Activated CD4-positive, alpha-beta T cell treated with anti-CD3 and anti-CD28 coated beads for 1 hour (primary cell): ENCODE measurements at regions not wholly inside any gene's neighbourhood (a gene's known extent, or its start where the extent isn't known, plus 50 kb on each side); places are given as distances from the start of the nearest gene placed in this dataset.

Source experiments
- DNase-seq: peaks from one replicate; pipeline ENCODE4 v3.0.0-alpha.2; 2020

DNA sequence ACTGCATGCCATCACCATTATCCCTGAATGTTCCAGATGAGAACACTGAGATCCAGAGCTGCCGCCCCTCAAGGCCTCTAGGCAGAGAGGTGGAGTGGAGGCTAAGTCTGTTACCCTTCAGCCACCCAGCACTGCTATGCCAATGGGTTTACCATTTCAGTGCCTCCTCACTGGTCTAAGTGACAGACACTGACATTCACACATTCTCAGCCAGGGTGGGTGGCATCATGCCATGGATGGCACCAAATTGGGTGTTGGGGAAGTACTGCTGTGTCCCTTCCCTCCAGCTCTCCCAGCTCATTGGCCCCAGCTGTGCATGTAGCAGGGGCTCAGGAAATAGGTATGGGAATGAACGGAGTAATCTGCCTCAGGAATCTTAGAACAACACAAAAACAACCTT is 96.8 kb upstream of the PLET1 start:
- DNase-seq: no peak

DNA sequence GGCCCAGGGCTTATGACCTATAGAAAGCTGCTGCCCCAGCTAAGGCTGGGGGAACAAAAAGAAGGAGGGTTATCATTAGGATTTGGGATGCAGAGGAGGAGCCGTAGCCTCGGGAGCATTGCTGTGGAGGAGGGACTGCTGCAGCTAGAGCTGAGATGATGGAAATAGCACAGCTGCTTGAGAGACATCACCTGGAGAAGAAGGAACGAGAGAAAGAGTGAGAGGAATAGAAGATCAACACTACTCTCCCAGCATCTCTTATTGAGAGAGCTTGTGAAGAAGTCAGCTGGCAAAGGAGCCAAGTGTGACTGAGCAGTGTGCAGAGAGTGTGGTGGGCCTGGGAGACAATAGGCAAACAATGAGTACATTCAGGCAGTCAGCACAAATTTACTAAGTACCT is 100.7 kb upstream of the PLET1 start:
- no peak for DNase-seq

- DNase-seq: no peak
Observed at GRCh38 chr11:112363527-112363926, 102.9 kb upstream of the PLET1 start.

- DNase-seq: no peak
Observed at GRCh38 chr11:112364962-112365481, 104.4 kb upstream of the PLET1 start.

DNA sequence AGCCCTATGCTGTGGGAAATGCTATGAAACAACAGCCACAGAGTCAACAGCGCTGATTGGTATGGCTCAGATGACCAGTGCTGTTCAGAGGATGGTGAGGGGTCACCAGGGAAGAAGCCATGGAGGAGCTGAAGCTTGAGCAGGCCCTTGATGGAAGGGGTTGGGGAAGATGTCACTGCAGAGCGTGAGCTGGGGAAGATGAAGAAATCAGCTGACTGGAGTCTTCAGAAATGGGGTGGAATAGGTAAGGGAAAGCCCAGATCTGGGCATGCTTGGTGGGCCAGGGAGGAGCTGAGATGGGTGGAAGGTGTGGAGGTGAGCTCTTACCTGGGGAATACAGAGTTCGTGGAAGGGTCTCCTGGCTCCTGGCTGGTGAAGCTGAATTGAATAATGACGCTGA is 105.4 kb upstream of the PLET1 start:
- no peak for DNase-seq

- DNase-seq: no peak
Observed at GRCh38 chr11:112366777-112367176, 106.1 kb upstream of the PLET1 start.

GRCh38 chr11:112367461-112367860 is 106.8 kb upstream of the PLET1 start:
- no peak for DNase-seq

DNA sequence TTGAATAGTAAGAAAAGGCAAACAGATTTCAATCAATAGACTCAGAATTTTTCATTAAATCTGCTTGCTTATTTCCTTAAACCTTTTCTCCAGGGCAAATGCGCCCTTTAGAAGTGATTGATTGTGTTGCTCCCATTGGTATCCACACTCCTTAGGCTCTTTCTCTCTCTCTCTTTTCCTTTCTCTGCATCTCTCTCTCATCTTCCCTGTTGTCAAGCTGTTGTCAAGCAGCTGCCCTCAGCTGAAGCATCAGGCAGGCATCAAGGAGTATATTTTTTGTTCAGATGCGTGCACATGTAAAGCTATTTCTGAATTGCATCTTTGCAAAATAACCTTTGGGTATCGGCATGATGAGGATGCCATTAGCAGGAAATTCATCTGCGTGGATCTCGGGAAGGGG is 107.2 kb upstream of the PLET1 start:
- no peak for DNase-seq

DNA sequence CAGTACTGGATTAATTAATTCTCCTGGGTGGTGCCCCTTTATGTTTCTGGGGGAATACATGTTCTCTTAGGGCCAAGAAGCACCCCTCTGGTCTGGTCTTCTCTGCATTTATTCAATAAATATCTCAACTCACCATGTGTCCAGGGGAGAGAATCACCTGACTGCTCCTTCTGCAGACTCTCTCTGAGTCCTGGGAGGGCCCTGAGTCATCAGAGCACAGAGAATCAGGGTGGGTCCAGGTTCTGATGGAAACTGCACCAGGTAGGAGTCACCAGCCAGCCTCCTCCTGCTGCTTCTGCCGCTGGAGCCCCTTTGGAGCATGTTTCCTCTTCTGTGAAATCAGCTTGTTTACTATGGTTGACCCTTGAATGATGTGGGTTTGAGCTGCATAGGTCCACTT is 107.7 kb upstream of the PLET1 start:
- no peak for DNase-seq

DNA sequence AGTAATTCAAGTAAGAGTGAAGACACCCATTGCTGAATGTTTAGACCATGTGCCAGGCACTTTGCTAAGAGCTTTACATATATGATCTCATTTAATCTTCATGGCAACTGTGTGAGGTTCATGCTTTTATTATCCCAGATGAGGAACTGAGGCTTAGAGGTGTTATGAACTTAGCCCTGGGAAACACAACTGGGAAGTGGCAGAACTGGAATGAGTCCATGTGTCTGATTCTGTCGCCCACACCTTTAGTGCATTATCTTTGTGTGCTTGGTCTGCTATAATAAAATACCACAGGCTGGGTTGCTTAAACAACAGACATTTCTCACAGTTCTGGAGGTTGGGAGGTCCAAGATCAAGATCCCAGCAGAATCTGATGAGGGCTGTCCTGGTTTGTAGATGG is 108.7 kb upstream of the PLET1 start:
- DNase-seq: no peak

GRCh38 chr11:112369916-112370315 is 109.3 kb upstream of the PLET1 start:
- no peak for DNase-seq

GRCh38 chr11:112374486-112375140 is 114.0 kb upstream of the PLET1 start:
- DNase-seq: no peak

- no peak for DNase-seq
Observed at GRCh38 chr11:112377946-112378345, 117.3 kb upstream of the PLET1 start.

- DNase-seq: no peak
Observed at GRCh38 chr11:112380464-112380863, 119.8 kb upstream of the PLET1 start.

GRCh38 chr11:112381578-112381977 is 120.9 kb upstream of the PLET1 start:
- no peak for DNase-seq

DNA sequence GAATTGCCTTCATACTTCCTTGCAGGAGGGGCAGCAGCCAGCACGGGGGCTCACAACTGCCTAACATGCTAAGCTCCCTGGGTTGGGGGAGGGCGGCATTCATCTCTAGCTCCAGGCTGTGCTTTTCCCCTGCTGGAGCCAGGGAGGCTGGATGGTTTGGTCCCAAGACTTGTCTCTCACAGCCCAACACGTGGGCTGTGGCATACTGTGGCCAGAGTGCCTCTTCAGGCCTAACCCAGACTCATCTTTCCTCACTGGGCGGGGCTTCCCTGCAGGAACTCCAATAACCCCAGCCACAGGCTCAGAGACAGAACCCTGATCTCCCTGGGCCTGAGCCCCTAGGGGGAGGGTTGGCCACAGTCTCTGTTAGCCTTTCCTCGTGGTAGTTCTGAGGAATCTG is 121.9 kb upstream of the PLET1 start:
- DNase-seq: no peak

DNA sequence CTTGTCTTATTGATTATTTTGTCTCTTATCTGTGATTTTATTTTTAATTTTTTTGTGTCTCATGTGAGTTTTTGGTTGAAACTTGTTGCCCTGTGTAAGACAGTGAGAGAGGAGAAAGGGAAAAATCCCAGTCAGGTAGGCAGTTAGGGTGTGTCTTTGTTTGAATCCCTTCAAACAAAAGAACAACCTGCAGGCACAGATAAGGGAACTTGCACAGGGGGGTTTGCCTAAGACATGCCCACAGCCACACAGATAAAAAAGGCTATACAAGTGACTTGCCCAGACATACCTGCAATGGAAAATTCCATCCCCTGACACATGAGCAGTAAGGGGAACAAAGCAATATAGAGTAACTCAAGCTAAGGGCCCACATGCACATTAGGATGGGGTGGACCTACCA is 127.8 kb upstream of the PLET1 start:
- no peak for DNase-seq

DNA sequence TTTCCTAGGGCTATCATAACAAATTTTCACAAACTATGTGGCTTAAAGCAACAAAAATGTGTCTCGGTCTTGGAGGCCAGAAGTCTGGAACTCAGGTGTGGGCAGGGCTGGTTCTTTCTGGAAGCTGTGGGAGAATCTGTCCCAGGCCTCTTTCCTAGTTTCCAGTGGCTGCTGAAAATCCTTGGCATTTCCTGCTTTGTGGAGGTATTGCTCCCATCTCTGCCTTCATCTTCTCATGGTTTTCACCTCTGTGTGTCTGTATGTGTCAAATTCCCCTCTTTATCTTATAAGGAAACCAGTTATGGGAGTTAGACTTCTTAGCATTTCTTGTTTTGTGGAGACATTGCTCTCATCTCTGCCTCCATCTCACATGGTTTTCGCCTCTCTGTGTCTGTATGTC is 130.4 kb upstream of the PLET1 start:
- no peak for DNase-seq

DNA sequence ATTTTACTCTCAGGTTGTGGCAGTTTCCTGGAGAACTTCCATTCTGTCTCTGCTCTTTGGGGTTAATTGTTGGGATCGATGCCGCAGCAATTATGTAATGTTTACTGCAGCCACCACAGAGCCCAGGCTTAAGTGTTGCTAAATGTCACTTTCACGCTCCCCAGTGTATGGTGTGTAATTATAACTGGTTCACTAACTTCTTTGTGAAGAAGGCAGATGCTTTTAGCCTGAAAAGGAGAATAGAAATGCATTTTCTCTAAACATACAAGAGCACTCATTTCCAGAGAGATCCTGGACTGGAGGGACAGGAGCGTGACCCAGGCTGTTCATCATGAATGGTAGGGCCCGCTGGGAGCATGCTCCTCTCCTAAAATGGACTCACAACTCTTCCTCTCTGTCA is 132.2 kb upstream of the PLET1 start:
- DNase-seq: no peak

- no peak for DNase-seq
Observed at GRCh38 chr11:112394304-112394703, 133.6 kb upstream of the PLET1 start.

GRCh38 chr11:112396076-112396475 is 135.4 kb upstream of the PLET1 start:
- DNase-seq: no peak

DNA sequence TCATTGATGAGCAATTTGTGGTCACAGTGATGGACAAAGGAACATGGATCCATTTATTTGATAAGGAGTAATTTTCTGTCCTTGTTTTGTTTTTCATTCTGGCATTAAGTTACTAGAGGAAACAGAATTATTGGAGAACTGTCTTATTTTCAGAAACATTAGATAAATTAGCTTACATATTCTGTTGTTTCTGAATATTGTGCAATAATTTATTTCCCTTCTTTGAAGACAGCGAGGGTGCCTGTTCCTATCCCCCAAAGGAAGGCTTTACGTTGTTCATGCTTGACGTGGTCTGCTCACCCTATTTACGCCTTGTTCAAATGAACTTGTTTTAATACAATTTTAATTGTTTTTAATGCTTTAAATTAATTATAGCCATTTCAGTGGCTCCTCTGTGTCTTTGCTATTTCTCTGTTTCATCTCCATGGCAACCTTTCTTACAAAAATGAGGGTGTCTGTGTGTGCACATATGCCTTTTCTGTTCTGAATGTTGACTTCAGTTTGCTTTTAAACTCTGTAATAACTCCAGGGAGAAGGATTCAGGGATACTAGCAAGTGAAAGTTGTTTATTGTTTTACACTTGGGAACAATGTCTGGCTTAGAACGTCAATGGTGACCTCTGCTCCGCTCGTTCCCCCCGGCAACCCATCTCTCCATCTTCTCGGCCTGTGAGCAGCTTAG is 138.3 kb upstream of the PLET1 start:
- DNase-seq: no peak

- DNase-seq: no peak
Observed at GRCh38 chr11:112400476-112401014, 139.9 kb upstream of the PLET1 start.

GRCh38 chr11:112401036-112401769 is 140.5 kb upstream of the PLET1 start:
- DNase-seq: no peak
